ENCODE measurements at regions not wholly inside any gene's neighbourhood (a gene's known extent, or its start where the extent isn't known, plus 50 kb on each side); places are given as distances from the start of the nearest gene placed in this dataset.
"Not testable (repeated sequence)": the region's sequence is repeated elsewhere in the genome, so short reads cannot be mapped to it uniquely, and the experiment has no call there.

- Mint-ChIP-seq H3K4me3 (no peak overlapping the region), H3K4me1 (ENCODE audit: low read depth) (no peaks in the 10 kb centered on the region)
These were observed 698.1 kb downstream of the SI start for GRCh38 chr3:164380156-164380555.

GRCh38 chr3:164377466-164377865 lies 700.8 kb downstream of the SI start:
- DNase-seq: no peak
- H3K4me1 Mint-ChIP-seq (ENCODE audit: low read depth): no peaks in the 10 kb centered on the region
- no peaks in the 10 kb centered on the region for H3K36me3 Mint-ChIP-seq (ENCODE audit: insufficient read depth)
- ATAC-seq: no peak
- H3K9me3 Mint-ChIP-seq: peaks cover 5% of the 10 kb centered on the region
- no peak overlapping the region for H3K4me3 Mint-ChIP-seq
- H3K27me3 Mint-ChIP-seq (ENCODE audit: low read depth): no peaks in the 10 kb centered on the region

More at GRCh38 chr3:164380156-164380555, 698.1 kb downstream of the SI start:
- no peak for ATAC-seq
- Mint-ChIP-seq H3K9me3 (peaks cover 5% of the 10 kb centered on the region), H3K36me3 (ENCODE audit: insufficient read depth) (no peaks in the 10 kb centered on the region), H3K27me3 (ENCODE audit: low read depth) (no peaks in the 10 kb centered on the region)
- no peak for DNase-seq

GRCh38 chr3:164375995-164376394 lies 702.3 kb downstream of the SI start:
- Mint-ChIP-seq H3K36me3 (ENCODE audit: insufficient read depth) (no peaks in the 10 kb centered on the region), H3K4me1 (ENCODE audit: low read depth) (no peaks in the 10 kb centered on the region), H3K4me3 (no peak overlapping the region), H3K9me3 (peaks cover 3% of the 10 kb centered on the region), H3K27me3 (ENCODE audit: low read depth) (no peaks in the 10 kb centered on the region)
- DNase-seq (no peak), ATAC-seq (no peak)

- Mint-ChIP-seq H3K36me3 (ENCODE audit: insufficient read depth) (no peaks in the 10 kb centered on the region), H3K4me1 (ENCODE audit: low read depth) (no peaks in the 10 kb centered on the region), H3K4me3 (no peak overlapping the region), H3K9me3 (peaks cover 3% of the 10 kb centered on the region), H3K27me3 (ENCODE audit: low read depth) (no peaks in the 10 kb centered on the region)
- ATAC-seq: no peak
- DNase-seq: no peak
These were observed 702.8 kb downstream of the SI start for GRCh38 chr3:164375538-164375937.

- peaks cover 6% of the 10 kb centered on the region for H3K9me3 Mint-ChIP-seq
- H3K4me3 Mint-ChIP-seq: no peak overlapping the region
- no peaks in the 10 kb centered on the region for H3K4me1 Mint-ChIP-seq (ENCODE audit: low read depth)
These were observed 706.6 kb downstream of the SI start for GRCh38 chr3:164371681-164372080.

GRCh38 chr3:164370970-164371369 lies 707.3 kb downstream of the SI start:
- H3K9me3 Mint-ChIP-seq: peaks cover 5% of the 10 kb centered on the region
- no peaks in the 10 kb centered on the region for H3K36me3 Mint-ChIP-seq (ENCODE audit: insufficient read depth)
- no peak overlapping the region for H3K4me3 Mint-ChIP-seq
- no peaks in the 10 kb centered on the region for H3K4me1 Mint-ChIP-seq (ENCODE audit: low read depth)
- no peaks in the 10 kb centered on the region for H3K27me3 Mint-ChIP-seq (ENCODE audit: low read depth)
- no peak for ATAC-seq
- DNase-seq: no peak

More at GRCh38 chr3:164371681-164372080, 706.6 kb downstream of the SI start:
- no peak for ATAC-seq
- no peak for DNase-seq
- no peaks in the 10 kb centered on the region for H3K27me3 Mint-ChIP-seq (ENCODE audit: low read depth)
- H3K36me3 Mint-ChIP-seq (ENCODE audit: insufficient read depth): no peaks in the 10 kb centered on the region

- DNase-seq: no peak
- no peaks in the 10 kb centered on the region for H3K4me1 Mint-ChIP-seq (ENCODE audit: low read depth)
- H3K36me3 Mint-ChIP-seq (ENCODE audit: insufficient read depth): no peaks in the 10 kb centered on the region
- no peak for ATAC-seq
- peaks cover 3% of the 10 kb centered on the region for H3K9me3 Mint-ChIP-seq
- no peak overlapping the region for H3K4me3 Mint-ChIP-seq
- no peaks in the 10 kb centered on the region for H3K27me3 Mint-ChIP-seq (ENCODE audit: low read depth)
These were observed 713.1 kb downstream of the SI start for GRCh38 chr3:164365242-164365641.

- Mint-ChIP-seq H3K36me3 (ENCODE audit: insufficient read depth) (no peaks in the 10 kb centered on the region), H3K27me3 (ENCODE audit: low read depth) (no peaks in the 10 kb centered on the region), H3K4me1 (ENCODE audit: low read depth) (no peaks in the 10 kb centered on the region), H3K4me3 (no peak overlapping the region), H3K9me3 (peaks cover 3% of the 10 kb centered on the region)
- no peak for ATAC-seq
- DNase-seq: no peak
These were observed 714.2 kb downstream of the SI start for GRCh38 chr3:164364111-164364510.

- Mint-ChIP-seq H3K4me3 (no peak overlapping the region), H3K36me3 (ENCODE audit: insufficient read depth) (no peaks in the 10 kb centered on the region), H3K9me3 (no peaks in the 10 kb centered on the region), H3K27me3 (ENCODE audit: low read depth) (no peaks in the 10 kb centered on the region), H3K4me1 (ENCODE audit: low read depth) (no peaks in the 10 kb centered on the region)
- DNase-seq: no peak
- no peak for ATAC-seq
These were observed 717.4 kb downstream of the SI start for GRCh38 chr3:164360738-164361406.

GRCh38 chr3:164360078-164360578 lies 718.2 kb downstream of the SI start:
- no peak for DNase-seq
- H3K4me1 Mint-ChIP-seq (ENCODE audit: low read depth): no peaks in the 10 kb centered on the region
- ATAC-seq: no peak
- no peak overlapping the region for H3K4me3 Mint-ChIP-seq
- H3K9me3 Mint-ChIP-seq: no peaks in the 10 kb centered on the region
- no peaks in the 10 kb centered on the region for H3K27me3 Mint-ChIP-seq (ENCODE audit: low read depth)
- no peaks in the 10 kb centered on the region for H3K36me3 Mint-ChIP-seq (ENCODE audit: insufficient read depth)

GRCh38 chr3:164352991-164353390 lies 725.3 kb downstream of the SI start:
- Mint-ChIP-seq H3K9me3 (peaks cover 3% of the 10 kb centered on the region), H3K4me1 (ENCODE audit: low read depth) (no peaks in the 10 kb centered on the region), H3K27me3 (ENCODE audit: low read depth) (no peaks in the 10 kb centered on the region), H3K36me3 (ENCODE audit: insufficient read depth) (no peaks in the 10 kb centered on the region), H3K4me3 (no peak overlapping the region)
- DNase-seq (no peak), ATAC-seq (no peak)

- no peaks in the 10 kb centered on the region for H3K27me3 Mint-ChIP-seq (ENCODE audit: low read depth)
- no peak overlapping the region for H3K4me3 Mint-ChIP-seq
- H3K36me3 Mint-ChIP-seq (ENCODE audit: insufficient read depth): no peaks in the 10 kb centered on the region
- H3K4me1 Mint-ChIP-seq (ENCODE audit: low read depth): no peaks in the 10 kb centered on the region
- DNase-seq (no peak), ATAC-seq (no peak)
- peaks cover 7% of the 10 kb centered on the region for H3K9me3 Mint-ChIP-seq
These were observed 727.2 kb downstream of the SI start for GRCh38 chr3:164351131-164351530.

GRCh38 chr3:164342206-164342605 lies 736.1 kb downstream of the SI start:
- H3K4me3 Mint-ChIP-seq; DNase-seq; ATAC-seq; H3K27me3 Mint-ChIP-seq (ENCODE audit: low read depth); H3K4me1 Mint-ChIP-seq (ENCODE audit: low read depth); H3K36me3 Mint-ChIP-seq (ENCODE audit: insufficient read depth): not testable (repeated sequence)
- H3K9me3 Mint-ChIP-seq: peaks cover 11% of the 10 kb centered on the region

- Mint-ChIP-seq H3K4me3 (no peak overlapping the region), H3K36me3 (ENCODE audit: insufficient read depth) (no peaks in the 10 kb centered on the region), H3K9me3 (peaks cover 12% of the 10 kb centered on the region), H3K27me3 (ENCODE audit: low read depth) (no peaks in the 10 kb centered on the region), H3K4me1 (ENCODE audit: low read depth) (no peaks in the 10 kb centered on the region)
- no peak for DNase-seq
- no peak for ATAC-seq
These were observed 737.2 kb downstream of the SI start for GRCh38 chr3:164341086-164341485.

GRCh38 chr3:164340273-164340672 lies 738.0 kb downstream of the SI start:
- Mint-ChIP-seq H3K4me1 (ENCODE audit: low read depth) (no peaks in the 10 kb centered on the region), H3K36me3 (ENCODE audit: insufficient read depth) (no peaks in the 10 kb centered on the region)
- ATAC-seq: no peak

More at GRCh38 chr3:164340273-164340672, 738.0 kb downstream of the SI start:
- DNase-seq: no peak
- Mint-ChIP-seq H3K9me3 (peaks cover 11% of the 10 kb centered on the region), H3K4me3 (no peak overlapping the region), H3K27me3 (ENCODE audit: low read depth) (no peaks in the 10 kb centered on the region)

All from activated T-cell treated with anti-CD3 and anti-CD28 coated beads, Interleukin-2, amount 50 U/mL, for 4 hours (primary cell).